ENCODE measurements at regions not wholly inside any gene's neighbourhood (a gene's known extent, or its start where the extent isn't known, plus 50 kb on each side); places are given as distances from the start of the nearest gene placed in this dataset.

DNA sequence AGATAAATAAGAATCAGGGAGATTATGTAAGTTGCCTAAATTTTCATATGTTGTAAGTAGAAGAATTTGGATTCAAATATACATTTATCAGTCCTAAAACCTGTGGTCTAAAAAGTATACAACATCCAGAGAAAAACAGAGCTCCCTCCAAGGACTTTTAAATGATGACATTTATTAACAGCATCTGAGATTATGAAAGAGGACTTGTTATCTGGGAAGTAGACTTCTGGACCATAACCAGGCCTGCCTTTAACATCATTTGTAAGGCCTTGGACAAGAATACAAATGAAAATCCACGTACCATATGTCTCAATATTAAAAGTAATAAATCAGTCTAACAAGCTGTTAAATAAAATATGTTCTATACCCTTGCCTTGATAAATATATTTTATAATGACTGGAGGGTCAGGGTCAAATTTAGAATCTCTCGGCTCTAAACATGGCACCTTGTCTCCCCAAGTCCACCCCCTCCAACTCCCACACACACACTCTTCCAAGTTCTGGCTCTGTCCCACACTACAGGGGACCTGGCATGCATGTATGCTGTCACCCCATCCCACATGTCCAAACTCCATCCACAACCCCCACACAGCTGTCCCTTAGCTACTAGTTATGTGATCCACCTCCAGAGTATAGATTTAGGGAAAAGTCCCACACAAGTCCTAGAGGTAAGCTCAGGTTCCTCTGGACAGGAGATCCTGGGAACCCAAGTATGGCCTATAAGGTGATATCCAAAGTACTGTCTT, 382.6 kb downstream of the CDH2 start:
- TF ChIP-seq EZH2phosphoT487 (IDR thresholded peaks at IDR 0.05; ENCODE audit: borderline replicate concordance), result no peak
- no peak for TF ChIP-seq EZH2 (IDR thresholded peaks at IDR 0.05)

Data from HCT116 (cell line).